ENCODE measurements at regions not wholly inside any gene's neighbourhood (a gene's known extent, or its start where the extent isn't known, plus 50 kb on each side); places are given as distances from the start of the nearest gene placed in this dataset.

- DNase-seq, result no peak
- no peak for ATAC-seq
- intact Hi-C loops (cut with DNase I), result loop anchor here in 1 of 2 donors (10.0 kb wide), 1 partner anchor 222 kb away; the partner anchor contains the start of gene IRX3
Observed at GRCh38 chr16:54506741-54507500, 220.3 kb upstream of the IRX3 start.

DNA sequence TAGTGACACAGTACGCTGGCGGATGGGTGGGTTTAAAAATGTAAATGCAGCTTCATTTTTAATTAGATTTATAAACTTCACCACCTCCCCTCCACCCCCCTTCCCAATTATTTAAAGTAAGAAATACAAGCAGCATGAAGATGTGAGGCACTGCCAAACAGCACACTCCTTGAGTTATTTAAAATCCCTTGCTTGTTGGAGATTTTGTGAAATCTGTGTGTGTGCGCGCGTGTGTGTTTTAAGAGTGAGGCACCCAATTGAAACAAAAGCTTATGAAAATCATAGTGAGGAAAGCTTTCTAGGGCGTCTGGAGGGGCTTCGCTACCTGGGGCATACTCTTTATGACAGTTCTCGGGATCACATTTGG, 219.6 kb upstream of the IRX3 start:
- intact Hi-C loops (cut with DNase I), result loop anchor here in 1 of 2 donors (10.0 kb wide), 1 partner anchor 221 kb away; the partner anchor contains the start of gene IRX3
- ATAC-seq (no peak), DNase-seq (no peak)

DNA sequence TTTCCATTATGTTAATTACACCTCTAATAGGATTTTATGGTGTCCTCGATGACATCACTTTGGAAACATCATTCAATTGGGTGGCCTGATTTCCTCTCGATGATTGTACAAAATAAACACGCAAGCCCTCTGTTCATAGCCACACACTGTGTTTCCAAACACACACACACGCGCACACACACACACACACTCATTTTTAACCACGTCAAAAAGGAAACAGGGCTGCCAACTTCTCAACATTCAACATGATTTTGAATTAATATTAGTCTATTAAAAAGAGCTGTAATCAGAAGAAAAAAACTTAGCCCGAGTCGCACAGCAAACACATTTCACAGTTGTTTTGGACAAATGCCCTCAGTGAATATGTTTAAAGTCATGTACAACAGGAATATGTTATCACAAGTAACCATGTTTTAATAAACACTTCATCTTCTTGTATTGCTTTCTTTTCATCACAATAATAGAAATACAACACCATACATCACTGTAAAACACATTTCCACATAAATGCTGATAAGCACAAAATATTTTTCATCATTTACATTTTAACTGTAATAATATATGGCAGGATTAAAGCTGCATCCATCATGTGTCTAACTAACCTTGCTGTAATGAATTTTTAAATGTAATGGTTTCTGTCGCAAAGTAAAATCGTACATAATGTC, 219.1 kb upstream of the IRX3 start:
- no peak for DNase-seq
- ATAC-seq, result no peak
- intact Hi-C loops (cut with DNase I), result loop anchor here in 1 of 2 donors (10.0 kb wide), 1 partner anchor 221 kb away; the partner anchor contains the start of gene IRX3

GRCh38 chr16:54504372-54504771, 217.8 kb upstream of the IRX3 start:
- peak in 1 of 2 donors; percentile 61 for ATAC-seq
- intact Hi-C loops (cut with DNase I), result loop anchor here in 1 of 2 donors (5.0 to 10.0 kb wide), 2 partner anchors 132 to 220 kb away; partner anchors contain the start of gene IRX3
- DNase-seq, result peak; percentile 53

DNA sequence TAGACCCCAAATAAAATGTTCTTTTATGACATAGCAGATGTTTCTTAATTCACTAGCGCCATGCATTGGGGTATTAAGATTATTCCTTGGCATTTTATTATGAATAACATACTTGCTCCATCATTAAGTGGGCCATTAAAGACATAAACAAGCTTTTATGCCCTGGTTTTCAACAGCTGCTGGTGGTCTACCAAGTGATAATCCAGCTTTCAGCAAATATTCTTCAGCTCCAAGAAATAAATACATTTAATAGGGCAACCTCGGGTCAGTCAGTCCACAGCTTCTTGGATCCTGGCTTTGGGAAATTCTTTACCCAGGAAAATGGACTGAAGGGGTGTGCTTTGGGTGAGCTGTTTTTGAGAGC, 217.3 kb upstream of the IRX3 start:
- intact Hi-C loops (cut with DNase I), result loop anchor here in 1 of 2 donors (5.0 to 10.0 kb wide), 2 partner anchors 132 to 219 kb away; partner anchors contain the start of gene IRX3
- ATAC-seq, result no peak
- no peak for DNase-seq

- ATAC-seq (peak; percentile 93 to 96), DNase-seq (peak; percentile 69)
- intact Hi-C loops (cut with DNase I), result loop anchor here in 1 of 2 donors (5.0 to 10.0 kb wide), 2 partner anchors 131 to 218 kb away; partner anchors contain the start of gene IRX3
Observed at GRCh38 chr16:54503011-54503855, 216.6 kb upstream of the IRX3 start.

DNA sequence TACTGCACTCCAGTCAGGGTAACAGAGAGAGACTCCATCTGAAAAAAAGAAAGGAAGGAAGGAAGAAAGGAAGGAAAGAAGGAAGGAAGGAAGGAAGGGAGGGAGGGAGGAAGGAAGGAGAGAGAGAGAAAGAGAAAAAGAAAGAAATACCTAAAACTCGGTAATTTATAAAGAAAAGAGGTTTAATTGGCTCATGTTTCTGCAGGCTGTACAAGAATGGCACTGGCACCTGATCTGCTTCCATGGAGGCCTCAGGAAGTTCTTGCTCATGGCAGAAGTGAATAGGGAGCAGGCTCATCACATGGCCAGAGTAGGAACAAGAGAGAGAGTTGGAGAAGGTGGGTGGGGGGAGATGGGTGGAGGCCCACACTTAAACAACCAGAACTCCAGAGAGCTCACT, 215.2 kb upstream of the IRX3 start:
- intact Hi-C loops (cut with DNase I), result loop anchor here in 1 of 2 donors (5.0 to 10.0 kb wide), 2 partner anchors 129 to 217 kb away; partner anchors contain the start of gene IRX3
- ATAC-seq (no peak), DNase-seq (no peak)

DNA sequence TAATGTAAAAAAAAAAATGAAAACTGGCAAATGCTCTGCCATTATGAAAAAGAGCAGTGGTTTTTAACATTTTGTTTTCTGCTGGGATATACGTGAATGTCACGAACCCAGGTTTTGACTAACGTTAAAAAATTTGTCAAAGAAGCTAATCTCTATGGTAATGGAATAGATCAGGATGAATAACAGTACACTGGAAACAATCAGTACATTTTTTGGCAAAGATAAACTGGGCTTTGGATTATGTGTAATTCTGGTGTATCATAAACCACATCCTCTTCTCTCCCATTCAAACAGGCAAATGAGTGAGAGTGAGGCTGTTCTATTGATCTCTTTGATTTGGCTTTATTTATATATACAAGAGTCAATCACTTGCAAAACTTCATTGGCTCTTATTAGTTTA, 207.0 kb upstream of the IRX3 start:
- intact Hi-C loops (cut with DNase I), result no loop called here
- ATAC-seq (no peak), DNase-seq (no peak)

DNA sequence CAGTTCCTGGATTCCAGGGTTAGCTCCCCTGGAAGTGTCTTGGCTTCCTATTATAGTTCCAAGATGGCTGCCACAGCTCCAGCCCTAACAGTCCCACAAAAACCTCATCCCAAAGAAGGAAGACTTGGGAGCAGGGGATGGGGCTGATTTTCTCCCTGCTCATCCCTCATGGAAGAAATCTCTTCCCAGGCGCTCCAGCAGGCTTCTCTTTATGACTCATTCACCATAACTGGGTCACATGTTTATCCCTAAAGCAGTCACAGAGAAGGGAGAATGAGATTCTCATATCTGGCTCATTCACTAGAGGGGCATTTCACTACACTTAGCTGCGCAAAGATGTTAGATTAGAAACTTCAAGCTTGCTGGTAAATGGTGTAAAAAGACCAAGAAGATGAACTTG, 206.5 kb upstream of the IRX3 start:
- intact Hi-C loops (cut with DNase I), result no loop called here
- DNase-seq, result no peak
- no peak for ATAC-seq

DNA sequence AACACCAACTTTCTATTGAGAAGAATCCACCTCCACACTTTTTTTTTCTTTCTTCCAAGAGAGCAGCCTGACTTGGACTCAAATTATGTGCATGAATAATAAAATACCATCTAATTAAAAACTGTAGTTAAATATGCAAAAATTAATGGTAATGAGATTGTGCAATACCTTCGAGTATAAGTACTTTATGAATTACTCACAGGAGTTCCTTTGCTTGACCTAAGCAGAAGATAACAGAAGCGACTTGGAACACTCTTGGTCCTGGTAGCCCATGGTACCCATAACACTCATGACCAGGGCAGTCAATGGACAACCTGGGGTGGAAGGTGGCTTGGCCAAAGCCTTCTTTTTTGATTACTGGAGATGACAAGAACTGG, 203.5 kb upstream of the IRX3 start:
- intact Hi-C loops (cut with DNase I), result no loop called here
- no peak for ATAC-seq
- no peak for DNase-seq

- no peak for DNase-seq
- ATAC-seq, result peak in 1 of 2 donors; percentile 31
- intact Hi-C loops (cut with DNase I), result no loop called here
Observed at GRCh38 chr16:54489225-54490111, 202.9 kb upstream of the IRX3 start.

GRCh38 chr16:54488729-54489128, 202.1 kb upstream of the IRX3 start:
- ATAC-seq (peak; percentile 28 to 39), DNase-seq (no peak)
- intact Hi-C loops (cut with DNase I), result no loop called here

DNA sequence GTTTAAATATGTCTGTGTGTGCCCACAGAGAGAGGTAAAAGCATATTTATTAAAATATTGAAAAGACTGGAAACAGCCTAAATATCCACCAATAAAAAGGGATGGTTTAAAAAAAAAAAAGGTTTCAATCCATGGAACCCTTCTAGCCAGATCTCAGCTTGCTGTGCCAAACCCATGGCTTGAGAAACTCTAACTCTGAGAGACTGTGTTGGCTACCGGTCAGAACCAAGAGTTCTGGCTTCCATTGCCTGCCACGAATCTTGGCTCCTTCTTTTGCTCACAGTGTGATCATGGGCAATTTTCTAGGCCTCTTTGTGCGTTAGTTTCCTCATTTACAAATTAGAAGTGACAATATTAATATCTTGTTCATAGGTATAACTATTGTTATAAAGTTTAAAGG, 201.3 kb upstream of the IRX3 start:
- ATAC-seq (peak; percentile 57 to 62), DNase-seq (peak; percentile 53)
- intact Hi-C loops (cut with DNase I), result no loop called here

DNA sequence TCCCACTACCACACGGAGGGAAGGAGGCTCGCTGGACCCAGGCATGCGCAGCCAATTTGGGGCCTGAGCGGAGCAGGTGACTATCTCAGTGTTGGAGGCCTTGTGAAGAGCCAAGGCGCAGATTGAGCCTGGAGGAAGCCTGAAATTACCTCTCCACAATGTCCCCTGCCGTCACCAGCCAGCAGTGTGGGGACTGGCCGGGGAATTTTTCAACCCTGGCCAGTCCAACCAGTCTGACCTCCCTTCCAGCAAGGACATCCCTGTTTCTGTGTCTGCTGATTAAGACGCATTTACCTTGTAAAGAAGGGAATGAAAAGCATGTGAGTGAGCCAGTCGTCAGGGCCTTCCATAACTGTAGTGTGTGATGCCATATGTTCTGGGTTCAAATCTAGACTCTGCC, 198.1 kb upstream of the IRX3 start:
- DNase-seq, result no peak
- intact Hi-C loops (cut with DNase I), result no loop called here
- no peak for ATAC-seq

DNA sequence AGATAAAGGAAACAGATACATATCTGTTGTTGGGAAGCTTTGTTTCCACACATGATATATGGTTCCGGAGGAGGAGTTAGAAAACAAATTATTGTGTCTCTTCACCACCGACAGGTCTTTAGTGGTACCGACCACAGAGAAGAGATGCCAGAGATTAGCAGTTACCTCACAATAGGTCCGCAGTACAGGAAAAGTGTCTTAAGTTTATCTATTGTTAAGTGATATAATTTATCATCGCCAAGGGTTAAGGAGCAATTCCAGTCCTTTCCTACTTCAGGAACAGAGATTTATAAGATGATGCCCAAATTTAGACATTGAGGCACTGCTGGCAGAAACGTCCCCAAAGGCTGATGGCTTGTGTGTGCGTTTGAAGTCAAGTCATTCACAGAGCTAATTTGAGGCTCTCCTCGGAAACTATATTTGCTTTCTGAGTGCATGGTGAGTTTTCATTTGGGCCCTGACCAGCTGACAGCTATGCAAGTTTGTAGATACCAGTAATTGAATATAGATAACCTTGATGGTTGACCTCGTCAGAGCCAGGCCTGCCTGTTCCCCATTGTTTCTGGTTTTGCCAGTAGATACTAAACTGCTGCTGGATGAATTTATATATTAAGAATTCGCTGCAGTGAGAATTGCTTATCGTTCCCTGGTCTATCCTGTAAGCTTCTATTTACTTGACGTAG, 196.4 kb upstream of the IRX3 start:
- intact Hi-C loops (cut with DNase I), result no loop called here
- ATAC-seq (peak; percentile 77 to 86), DNase-seq (no peak)

GRCh38 chr16:54480429-54480828, 193.8 kb upstream of the IRX3 start:
- intact Hi-C loops (cut with DNase I), result no loop called here
- no peak for ATAC-seq
- DNase-seq, result no peak

- DNase-seq, result no peak
- intact Hi-C loops (cut with DNase I), result no loop called here
- no peak for ATAC-seq
Observed at GRCh38 chr16:54479546-54479945, 193.0 kb upstream of the IRX3 start.

GRCh38 chr16:54477714-54478113, 191.1 kb upstream of the IRX3 start:
- ATAC-seq, result no peak
- intact Hi-C loops (cut with DNase I), result no loop called here

More at GRCh38 chr16:54477714-54478113, 191.1 kb upstream of the IRX3 start:
- no peak for DNase-seq
